NCI-H1436 (cell line): ENCODE measurements at regions not wholly inside any gene's neighbourhood (a gene's known extent, or its start where the extent isn't known, plus 50 kb on each side); places are given as distances from the start of the nearest gene placed in this dataset.

Source experiments
- DNase-seq: peaks from one replicate; lab custom pipeline; 2025; lab: John Stamatoyannopoulos, UW

DNA sequence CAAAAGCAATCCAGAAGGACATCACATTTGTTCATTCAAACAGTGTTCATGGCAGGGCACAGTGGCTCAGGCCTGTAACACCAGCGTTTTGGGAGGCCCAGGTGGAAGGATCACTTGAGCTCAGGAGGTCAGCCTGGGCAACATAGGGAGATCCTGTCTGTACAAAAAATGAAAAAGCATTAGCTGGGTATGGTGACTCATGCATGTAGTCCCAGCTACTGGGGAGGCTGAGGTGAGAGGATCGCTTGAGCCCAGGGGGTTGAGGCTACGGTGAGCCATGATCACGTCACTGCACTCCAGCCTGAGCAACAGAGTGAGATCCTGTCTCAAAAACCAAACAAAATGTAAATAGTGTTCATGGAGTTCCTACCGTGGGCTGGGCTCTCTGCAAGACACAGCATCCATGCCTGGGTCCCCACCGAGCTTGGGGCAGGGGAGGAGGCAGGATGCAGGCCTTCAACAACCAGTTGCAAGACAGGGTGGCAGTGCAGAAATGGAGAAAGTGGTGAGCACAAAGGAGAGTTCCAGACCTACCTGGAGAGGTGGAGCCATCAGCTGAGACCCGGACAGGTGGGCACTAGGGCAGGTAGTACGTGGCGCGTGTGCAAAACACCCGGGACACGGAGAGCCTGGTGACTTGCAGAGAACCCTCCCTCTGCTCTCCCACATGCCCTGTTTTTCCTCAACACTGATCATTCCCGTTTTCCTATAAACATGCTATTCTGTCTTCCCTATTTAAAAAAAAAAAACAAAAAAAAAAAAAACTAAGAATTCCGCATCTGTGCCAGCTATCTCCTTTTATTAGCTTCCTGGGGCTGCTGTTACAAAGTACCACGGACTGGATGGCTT lies 138.9 kb downstream of the TOMM20 start:
- DNase-seq, result no peak

GRCh38 chr1:234989019-234989418 lies 139.6 kb downstream of the TOMM20 start:
- DNase-seq, result no peak

GRCh38 chr1:234988536-234988935 lies 140.1 kb downstream of the TOMM20 start:
- DNase-seq, result no peak

- no peak for DNase-seq
These were observed 140.5 kb downstream of the TOMM20 start for GRCh38 chr1:234988155-234988517.

DNA sequence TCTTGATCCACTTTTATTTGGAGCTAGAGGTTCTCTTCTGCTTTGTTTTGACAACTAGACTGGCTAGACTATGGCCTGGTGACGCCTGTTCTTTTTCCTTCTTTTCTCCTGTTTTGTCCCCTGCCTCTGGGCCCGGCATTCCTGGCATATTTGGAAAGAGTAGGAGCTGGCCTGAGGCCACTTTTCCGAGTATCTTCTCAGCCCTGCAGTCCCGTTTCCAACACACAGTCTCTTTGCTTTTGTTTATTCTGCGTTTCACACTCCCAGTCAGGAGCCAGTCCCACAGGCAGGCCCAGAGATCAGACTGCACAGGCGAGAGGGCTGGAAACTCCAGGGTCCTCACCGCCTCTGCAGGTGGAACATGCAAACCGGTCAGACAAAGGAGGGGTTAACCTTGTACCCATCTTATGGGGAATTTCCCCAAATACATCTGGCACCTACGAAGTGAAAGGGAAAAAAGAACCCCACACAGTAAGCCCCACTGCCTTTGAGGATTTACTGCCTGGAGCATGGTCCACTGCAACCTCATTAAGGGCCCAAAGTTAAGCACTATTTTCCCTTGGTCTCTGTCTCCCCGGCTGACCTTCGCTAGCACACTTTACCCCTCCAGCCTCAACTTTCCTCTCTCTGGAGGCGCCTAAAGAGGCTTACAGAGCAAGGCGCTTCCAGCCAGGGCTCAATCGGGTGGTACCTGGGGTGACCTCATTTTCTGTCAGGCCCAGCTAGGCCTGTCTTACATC lies 141.1 kb downstream of the TOMM20 start:
- no peak for DNase-seq

- no peak for DNase-seq
These were observed 141.8 kb downstream of the TOMM20 start for GRCh38 chr1:234986750-234987414.

- DNase-seq, result no peak
These were observed 142.9 kb downstream of the TOMM20 start for GRCh38 chr1:234985516-234986294.

DNA sequence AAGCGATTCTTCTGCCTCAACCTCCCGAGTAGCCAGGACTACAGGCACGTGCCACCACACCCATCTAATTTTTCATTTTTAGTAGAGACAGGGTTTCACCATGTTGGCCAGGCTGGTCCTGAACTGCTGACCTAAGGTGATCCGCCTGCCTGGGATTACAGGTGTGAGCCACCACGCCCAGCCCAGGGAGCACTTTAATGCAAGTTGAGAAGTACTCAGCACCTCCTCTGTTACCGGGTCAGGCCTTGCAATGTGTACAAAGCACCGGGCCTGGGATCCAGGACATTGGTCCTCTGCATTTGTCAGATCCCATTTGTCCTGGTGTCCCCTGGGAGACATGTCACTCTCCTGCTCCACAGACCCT lies 143.6 kb downstream of the TOMM20 start:
- DNase-seq, result no peak

DNA sequence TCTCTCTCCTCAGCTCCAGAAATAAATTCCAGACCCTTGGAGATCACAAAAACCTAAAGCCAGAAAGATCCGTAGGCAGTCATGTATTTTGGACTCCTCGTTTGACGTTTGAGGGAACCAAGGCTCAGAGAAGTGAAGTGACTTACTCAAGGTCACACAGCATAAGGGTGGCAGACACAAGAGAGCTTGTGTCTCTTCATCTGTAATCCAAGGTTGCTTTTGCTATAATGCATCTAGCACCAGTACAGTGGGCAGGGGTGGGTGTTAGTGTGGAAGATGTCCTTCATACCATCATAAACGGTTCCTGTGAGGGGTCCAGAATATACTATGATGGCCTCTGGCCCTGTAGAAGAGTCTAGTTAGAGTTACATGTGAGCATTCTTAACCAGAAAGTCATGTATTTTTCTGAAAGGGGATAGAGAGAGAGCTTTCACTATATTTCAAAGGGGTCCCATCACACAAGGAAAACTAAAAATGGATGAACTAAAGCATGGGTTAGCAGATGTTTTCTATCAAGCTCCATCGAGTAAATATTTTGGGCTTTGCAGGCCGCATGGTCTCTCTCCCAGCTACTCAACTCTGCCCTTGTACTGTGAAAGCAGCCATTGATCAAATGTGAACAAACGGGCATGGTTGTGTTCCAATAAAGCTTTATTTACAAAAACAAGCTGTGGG lies 144.9 kb downstream of the TOMM20 start:
- DNase-seq, result no peak

DNA sequence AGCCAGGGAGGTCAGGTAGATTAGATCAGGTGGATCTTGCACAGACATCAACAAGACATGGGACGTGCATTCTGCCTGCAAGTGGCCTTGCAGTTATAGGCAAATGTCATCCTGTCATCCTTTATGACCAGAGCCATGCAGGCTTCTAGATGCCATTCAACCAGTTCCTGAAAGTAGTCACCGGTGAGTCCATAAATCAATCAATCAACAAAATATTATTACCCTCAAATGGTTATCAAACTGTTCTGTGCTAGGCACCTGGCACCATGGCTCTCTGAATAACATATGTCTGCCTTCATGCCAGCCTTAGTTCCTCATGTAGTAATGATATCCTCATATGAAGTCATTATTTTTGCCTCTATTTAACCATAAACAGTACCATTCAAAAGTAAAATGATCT lies 146.9 kb downstream of the TOMM20 start:
- DNase-seq, result no peak

- no peak for DNase-seq
These were observed 147.8 kb downstream of the TOMM20 start for GRCh38 chr1:234980645-234981396.

GRCh38 chr1:234980291-234980644 lies 148.4 kb downstream of the TOMM20 start:
- no peak for DNase-seq

- DNase-seq, result no peak
These were observed 149.0 kb downstream of the TOMM20 start for GRCh38 chr1:234979296-234980279.

DNA sequence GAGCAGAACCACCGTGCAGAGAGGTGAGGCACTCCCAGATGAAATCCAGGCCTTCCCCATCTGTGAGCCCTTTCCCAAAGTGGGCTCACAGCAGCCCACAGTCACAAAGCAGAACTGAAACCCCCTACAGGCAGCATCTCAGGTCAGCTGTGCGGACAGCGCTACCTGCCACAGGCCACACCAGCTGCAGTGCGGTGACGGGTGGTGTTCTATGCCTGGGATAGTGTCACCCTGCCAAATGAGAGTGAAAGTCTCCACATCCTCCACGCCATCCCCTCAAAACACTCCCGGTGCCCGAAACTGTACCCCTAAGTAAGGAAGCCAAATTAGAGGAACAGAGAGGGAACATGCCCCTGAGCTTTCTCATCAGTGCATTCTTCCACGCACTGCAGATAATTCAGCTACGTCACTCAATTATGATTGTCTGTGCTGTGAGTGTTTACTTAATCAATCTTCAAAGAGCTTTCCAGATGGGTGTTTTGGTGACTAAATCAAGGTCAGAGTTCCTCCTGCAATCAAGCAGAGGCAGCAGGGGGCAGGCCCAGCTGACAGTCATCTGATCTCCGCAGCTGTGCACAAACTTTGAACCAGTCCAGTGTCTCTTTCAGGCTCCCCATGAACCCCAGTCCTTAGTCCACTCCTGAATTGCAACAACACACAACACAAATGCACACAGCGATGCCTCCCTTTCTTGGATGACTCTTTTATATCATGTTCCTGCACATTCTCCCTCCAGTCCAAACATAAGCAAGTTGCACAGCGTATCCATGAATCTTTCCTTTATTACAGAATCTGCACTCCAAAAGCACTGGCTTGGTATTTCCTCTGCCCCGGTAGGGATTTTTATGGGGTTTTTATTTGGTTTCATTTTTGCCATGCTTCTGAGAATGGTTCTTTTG lies 150.0 kb downstream of the TOMM20 start:
- DNase-seq, result peak; percentile 58

DNA sequence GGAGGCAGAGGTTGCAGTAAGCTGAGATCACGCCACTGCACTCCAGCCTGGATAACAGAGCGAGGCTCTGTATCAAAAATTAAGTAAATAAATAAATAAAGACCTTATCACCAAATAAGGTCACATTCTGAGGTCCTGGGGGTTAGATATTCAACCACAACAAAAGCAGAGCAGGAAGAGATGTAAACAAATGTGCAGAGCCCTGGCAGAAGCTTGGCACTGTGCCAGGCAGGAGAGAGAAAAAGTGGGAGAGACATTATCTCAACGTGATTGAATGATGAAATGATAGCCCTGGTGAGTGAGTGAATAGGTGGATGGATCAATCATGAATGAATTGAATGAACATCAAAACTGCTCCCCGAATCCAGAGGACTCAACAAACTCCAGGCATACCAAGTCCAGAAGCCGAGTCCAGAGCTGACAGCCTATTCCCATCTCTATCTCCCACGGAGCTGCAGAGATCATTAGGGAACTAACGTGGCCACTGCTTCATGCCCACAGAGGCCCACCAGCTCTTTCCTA lies 150.7 kb downstream of the TOMM20 start:
- peak; percentile 31 for DNase-seq

DNA sequence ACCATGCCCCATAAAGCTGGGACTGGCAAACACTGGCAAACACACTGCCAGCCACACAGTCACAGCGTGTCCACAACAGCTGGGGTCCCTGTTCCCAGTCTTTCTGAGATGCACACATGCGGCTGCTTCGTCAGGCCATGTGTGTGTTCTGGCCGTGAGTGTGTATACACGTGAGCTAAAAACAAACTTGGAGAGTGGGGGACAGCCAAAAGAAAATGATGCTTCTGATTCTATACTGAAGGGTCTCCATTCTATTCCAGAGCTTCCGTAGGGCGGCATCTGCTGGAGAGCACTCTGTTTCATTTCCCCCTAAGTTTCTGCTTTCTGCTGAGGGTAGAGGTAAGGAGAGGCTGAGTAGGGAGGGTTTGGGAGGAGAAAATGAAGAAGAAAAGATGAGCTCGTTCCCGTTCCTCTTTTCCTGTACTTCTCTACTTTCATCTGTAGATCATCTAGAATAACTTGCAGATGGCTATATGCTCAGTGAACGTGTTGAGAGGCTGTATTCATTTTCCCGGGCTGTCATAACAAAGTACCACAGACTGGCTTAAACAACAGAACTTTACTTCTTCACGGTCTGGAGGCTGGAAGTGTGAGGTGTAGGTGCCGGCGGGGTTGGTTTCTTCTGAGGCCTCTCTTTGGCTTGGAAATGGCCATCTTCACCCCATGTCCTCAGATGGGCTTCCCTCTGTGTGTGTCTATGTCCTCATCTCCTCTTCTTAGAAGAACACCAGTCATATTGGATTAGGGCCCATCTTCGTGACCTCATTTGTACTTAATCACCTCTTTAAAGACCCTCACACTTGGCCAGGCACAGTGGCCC lies 151.6 kb downstream of the TOMM20 start:
- DNase-seq, result no peak
